ENCODE measurements at regions not wholly inside any gene's neighbourhood (a gene's known extent, or its start where the extent isn't known, plus 50 kb on each side); places are given as distances from the start of the nearest gene placed in this dataset.
"Not testable (repeated sequence)": the region's sequence is repeated elsewhere in the genome, so short reads cannot be mapped to it uniquely, and the experiment has no call there.

DNA sequence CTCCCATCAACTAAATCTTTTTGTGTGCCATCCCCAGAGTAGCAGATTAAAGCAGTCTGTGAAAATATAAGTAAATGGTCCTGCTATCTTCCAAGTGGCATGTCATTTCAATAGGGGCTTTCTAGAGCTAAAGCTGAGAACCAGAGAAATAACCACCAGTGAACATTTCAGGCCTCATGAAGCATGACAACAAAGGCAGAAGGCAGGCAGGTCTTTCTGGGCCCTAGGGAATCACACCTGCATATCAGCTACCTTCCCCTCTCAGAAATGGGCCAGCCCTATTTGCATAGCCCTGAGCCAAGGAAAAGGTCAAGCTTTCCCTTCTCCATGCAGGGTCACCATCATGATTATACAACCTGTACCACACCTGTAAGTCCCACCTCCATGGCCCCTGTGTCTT lies 205.3 kb downstream of the DEPDC1B start:
- TF ChIP-seq, protein P1, sequence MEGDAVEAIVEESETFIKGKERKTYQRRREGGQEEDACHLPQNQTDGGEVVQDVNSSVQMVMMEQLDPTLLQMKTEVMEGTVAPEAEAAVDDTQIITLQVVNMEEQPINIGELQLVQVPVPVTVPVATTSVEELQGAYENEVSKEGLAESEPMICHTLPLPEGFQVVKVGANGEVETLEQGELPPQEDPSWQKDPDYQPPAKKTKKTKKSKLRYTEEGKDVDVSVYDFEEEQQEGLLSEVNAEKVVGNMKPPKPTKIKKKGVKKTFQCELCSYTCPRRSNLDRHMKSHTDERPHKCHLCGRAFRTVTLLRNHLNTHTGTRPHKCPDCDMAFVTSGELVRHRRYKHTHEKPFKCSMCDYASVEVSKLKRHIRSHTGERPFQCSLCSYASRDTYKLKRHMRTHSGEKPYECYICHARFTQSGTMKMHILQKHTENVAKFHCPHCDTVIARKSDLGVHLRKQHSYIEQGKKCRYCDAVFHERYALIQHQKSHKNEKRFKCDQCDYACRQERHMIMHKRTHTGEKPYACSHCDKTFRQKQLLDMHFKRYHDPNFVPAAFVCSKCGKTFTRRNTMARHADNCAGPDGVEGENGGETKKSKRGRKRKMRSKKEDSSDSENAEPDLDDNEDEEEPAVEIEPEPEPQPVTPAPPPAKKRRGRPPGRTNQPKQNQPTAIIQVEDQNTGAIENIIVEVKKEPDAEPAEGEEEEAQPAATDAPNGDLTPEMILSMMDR (IDR thresholded peaks at IDR 0.05; ENCODE audit: low read depth, low read length), result no peak
- Histone ChIP-seq H3K9me3 (ENCODE audit: low read depth) (no peaks in the 10 kb centered on the region), H3K36me3 (no peaks in the 10 kb centered on the region), H3K27ac (no peak overlapping the region), H3K4me3 (no peak overlapping the region), H3K27me3 (no peaks in the 10 kb centered on the region), H3K4me1 (ENCODE audit: low read depth) (no peaks in the 10 kb centered on the region)
- DNase-seq (ENCODE audit: low read depth in 1 of 2, low spot score in 1 of 2), result no peak

DNA sequence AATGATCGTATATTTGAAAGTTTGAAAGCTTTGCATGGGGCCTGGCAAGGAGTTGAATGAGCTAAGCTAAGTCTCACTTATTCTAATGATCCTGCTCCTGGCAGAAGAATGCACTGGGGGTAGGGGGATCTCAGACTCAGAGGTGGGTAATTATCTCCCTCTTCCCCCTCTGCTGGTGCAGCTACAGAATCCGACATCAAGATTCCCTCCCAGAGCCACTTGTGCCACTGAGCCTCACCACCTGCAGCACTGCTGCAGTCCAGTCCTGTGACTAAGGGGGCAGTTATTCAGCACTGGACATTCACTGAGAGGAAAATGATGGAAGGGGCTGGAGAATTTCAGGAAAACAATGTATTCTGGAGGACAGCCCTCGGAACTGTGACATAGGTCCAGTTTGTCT lies 205.8 kb downstream of the DEPDC1B start:
- no peak overlapping the region for H3K27ac ChIP-seq
- no peaks in the 10 kb centered on the region for H3K4me1 ChIP-seq (ENCODE audit: low read depth)
- no peaks in the 10 kb centered on the region for H3K9me3 ChIP-seq (ENCODE audit: low read depth)
- TF ChIP-seq, protein P1 (IDR thresholded peaks at IDR 0.05; ENCODE audit: low read depth, low read length), result no peak
- H3K36me3 ChIP-seq, result no peaks in the 10 kb centered on the region
- no peak overlapping the region for H3K4me3 ChIP-seq
- DNase-seq (ENCODE audit: low read depth in 1 of 2, low spot score in 1 of 2), result no peak
- no peaks in the 10 kb centered on the region for H3K27me3 ChIP-seq

DNA sequence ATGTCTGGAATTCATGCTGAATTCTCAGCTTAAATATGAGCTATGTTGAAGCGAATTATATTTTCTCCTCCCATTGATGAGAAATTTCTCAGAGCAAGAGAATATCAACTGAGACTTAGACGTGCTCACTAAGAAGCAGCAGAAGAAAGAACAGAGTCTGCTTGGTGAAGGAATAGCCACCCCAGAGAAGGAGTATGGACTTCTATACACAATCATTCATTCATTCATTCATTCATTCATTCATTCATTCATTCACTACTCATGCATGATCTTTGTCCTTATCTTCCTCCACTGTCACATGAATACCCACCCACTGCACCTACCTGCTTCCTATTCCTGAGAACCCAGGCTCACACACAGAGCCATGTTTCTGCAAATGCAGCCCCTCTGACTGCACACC lies 206.6 kb downstream of the DEPDC1B start:
- H3K27ac ChIP-seq, result no peak overlapping the region
- no peaks in the 10 kb centered on the region for H3K4me1 ChIP-seq (ENCODE audit: low read depth)
- DNase-seq (ENCODE audit: low read depth in 1 of 2, low spot score in 1 of 2), result no peak
- TF ChIP-seq, protein P1 (IDR thresholded peaks at IDR 0.05; ENCODE audit: low read depth, low read length), result no peak
- no peak overlapping the region for H3K4me3 ChIP-seq
- no peaks in the 10 kb centered on the region for H3K36me3 ChIP-seq
- H3K27me3 ChIP-seq, result no peaks in the 10 kb centered on the region
- no peaks in the 10 kb centered on the region for H3K9me3 ChIP-seq (ENCODE audit: low read depth)

DNA sequence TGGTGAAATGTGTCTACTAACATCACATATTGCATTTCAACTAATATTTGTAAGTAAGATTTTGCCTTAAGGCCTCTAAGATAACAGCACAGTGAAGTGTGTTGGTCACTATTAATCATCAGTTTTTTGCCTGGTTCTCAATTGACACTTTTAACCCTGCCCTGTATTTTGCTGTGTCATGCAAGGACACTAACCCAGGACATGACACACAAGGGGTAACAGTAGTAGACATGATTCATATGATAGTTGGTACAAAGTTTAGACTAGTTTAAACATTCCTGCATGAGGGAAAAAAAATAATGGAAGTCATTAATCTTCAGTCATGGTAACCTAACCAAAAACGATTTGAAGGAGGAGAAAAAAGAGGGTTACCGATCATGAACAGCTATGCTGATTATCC lies 207.0 kb downstream of the DEPDC1B start:
- TF ChIP-seq, protein P1 (IDR thresholded peaks at IDR 0.05; ENCODE audit: low read depth, low read length), result no peak
- H3K4me3 ChIP-seq, result no peak overlapping the region
- no peaks in the 10 kb centered on the region for H3K27me3 ChIP-seq
- no peaks in the 10 kb centered on the region for H3K36me3 ChIP-seq
- no peaks in the 10 kb centered on the region for H3K9me3 ChIP-seq (ENCODE audit: low read depth)
- DNase-seq (ENCODE audit: low read depth in 1 of 2, low spot score in 1 of 2), result no peak
- no peaks in the 10 kb centered on the region for H3K4me1 ChIP-seq (ENCODE audit: low read depth)
- H3K27ac ChIP-seq, result no peak overlapping the region

DNA sequence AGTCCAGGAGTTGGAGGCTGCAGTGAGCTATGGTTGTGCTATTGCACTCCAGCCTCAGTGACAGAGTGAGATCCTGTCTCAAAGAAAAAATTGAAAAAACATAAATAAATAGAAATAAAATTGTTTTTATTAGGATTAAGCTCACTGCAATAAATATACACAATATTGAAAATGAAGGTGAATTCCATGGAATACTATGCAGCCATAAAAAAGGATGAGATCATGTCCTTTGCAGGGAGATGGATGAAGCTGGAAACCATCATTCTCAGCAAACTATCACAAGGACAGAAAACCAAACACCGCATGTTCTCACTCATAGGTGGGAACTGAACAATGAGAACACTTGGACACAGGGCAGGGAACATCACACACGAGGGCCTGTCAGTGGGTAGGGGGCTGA lies 207.6 kb downstream of the DEPDC1B start:
- H3K9me3 ChIP-seq (ENCODE audit: low read depth); DNase-seq (ENCODE audit: low read depth in 1 of 2, low spot score in 1 of 2): not testable (repeated sequence)

DNA sequence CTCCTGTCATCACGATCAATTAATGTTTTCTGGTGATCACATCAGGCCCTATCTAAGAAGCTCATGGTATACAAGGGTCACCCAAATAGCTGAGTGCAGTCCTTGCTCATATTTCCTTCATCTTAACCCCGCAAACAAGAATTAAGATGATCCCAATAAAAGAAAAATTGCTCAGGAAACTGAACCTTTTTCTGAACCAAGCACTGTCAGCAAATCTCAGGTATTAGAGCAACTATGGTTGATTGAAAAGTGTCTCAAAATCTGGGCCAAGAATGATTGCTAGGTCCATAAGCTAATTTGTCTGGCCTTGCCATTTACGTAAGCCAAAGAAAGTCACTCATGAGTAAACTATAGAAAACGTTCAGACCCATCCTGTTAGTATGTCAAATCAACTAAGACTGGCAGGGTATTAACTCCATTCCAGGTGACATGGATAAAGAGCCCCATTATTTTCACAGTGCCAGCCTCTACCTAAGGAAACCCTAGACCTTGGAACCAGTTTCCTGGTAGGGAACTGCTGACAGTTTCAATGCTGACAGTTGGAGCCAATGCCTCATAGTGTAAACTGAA lies 209.3 kb downstream of the DEPDC1B start:
- H3K9me3 ChIP-seq (ENCODE audit: low read depth), result no peaks in the 10 kb centered on the region

More for the DNA sequence above, 207.6 kb downstream of the DEPDC1B start:
- H3K4me1 ChIP-seq (ENCODE audit: low read depth); H3K36me3 ChIP-seq; H3K27ac ChIP-seq; H3K27me3 ChIP-seq; H3K4me3 ChIP-seq: not testable (repeated sequence)

More for the DNA sequence above, 209.3 kb downstream of the DEPDC1B start:
- no peak for DNase-seq (ENCODE audit: low read depth in 1 of 2, low spot score in 1 of 2)
- no peaks in the 10 kb centered on the region for H3K36me3 ChIP-seq
- H3K27ac ChIP-seq, result no peak overlapping the region
- TF ChIP-seq, protein P1 (IDR thresholded peaks at IDR 0.05; ENCODE audit: low read depth, low read length), result no peak
- no peaks in the 10 kb centered on the region for H3K4me1 ChIP-seq (ENCODE audit: low read depth)
- H3K27me3 ChIP-seq, result no peaks in the 10 kb centered on the region
- H3K4me3 ChIP-seq, result no peak overlapping the region

Measured in cardiac muscle cell (in vitro differentiated cells and primary cell).